ENCODE measurements at regions not wholly inside any gene's neighbourhood (a gene's known extent, or its start where the extent isn't known, plus 50 kb on each side); places are given as distances from the start of the nearest gene placed in this dataset.
"Not testable (repeated sequence)": the region's sequence is repeated elsewhere in the genome, so short reads cannot be mapped to it uniquely, and the experiment has no call there.

GRCh38 chr1:187947359-187947758 lies 1118.6 kb downstream of the PLA2G4A start:
- DNase-seq = no peak

- no peak for DNase-seq
These were observed 1119.5 kb downstream of the PLA2G4A start for GRCh38 chr1:187948170-187948794.

- DNase-seq = no peak
These were observed 1120.8 kb downstream of the PLA2G4A start for GRCh38 chr1:187949567-187949966.

- DNase-seq = no peak
These were observed 1123.1 kb downstream of the PLA2G4A start for GRCh38 chr1:187951817-187952216.

- DNase-seq = no peak
These were observed 1123.7 kb downstream of the PLA2G4A start for GRCh38 chr1:187952446-187952845.

GRCh38 chr1:187956975-187957374 lies 1128.2 kb downstream of the PLA2G4A start:
- no peak for DNase-seq

GRCh38 chr1:187958207-187958606 lies 1129.5 kb downstream of the PLA2G4A start:
- DNase-seq = no peak

- no peak for DNase-seq
These were observed 1130.3 kb downstream of the PLA2G4A start for GRCh38 chr1:187959062-187959461.

GRCh38 chr1:187960125-187960638 lies 1131.4 kb downstream of the PLA2G4A start:
- no peak for DNase-seq

GRCh38 chr1:187961895-187962294 lies 1133.1 kb downstream of the PLA2G4A start:
- DNase-seq = no peak

GRCh38 chr1:187971851-187972250 lies 1143.1 kb downstream of the PLA2G4A start:
- no peak for DNase-seq

- no peak for DNase-seq
These were observed 1148.5 kb downstream of the PLA2G4A start for GRCh38 chr1:187977298-187977697.

- no peak for DNase-seq
These were observed 1156.6 kb downstream of the PLA2G4A start for GRCh38 chr1:187985145-187985896.

GRCh38 chr1:187985897-187986654 lies 1157.3 kb downstream of the PLA2G4A start:
- DNase-seq = no peak

GRCh38 chr1:187987236-187987776 lies 1158.6 kb downstream of the PLA2G4A start:
- no peak for DNase-seq

- DNase-seq = no peak
These were observed 1163.2 kb downstream of the PLA2G4A start for GRCh38 chr1:187991944-187992343.

GRCh38 chr1:187996780-187997179 lies 1168.0 kb downstream of the PLA2G4A start:
- no peak for DNase-seq

GRCh38 chr1:187999973-188000372 lies 1171.2 kb downstream of the PLA2G4A start:
- DNase-seq = no peak

- DNase-seq = not testable (repeated sequence)
These were observed 1174.9 kb downstream of the PLA2G4A start for GRCh38 chr1:188003687-188004086.

GRCh38 chr1:188004849-188005248 lies 1176.1 kb downstream of the PLA2G4A start:
- no peak for DNase-seq

GRCh38 chr1:188006354-188006753 lies 1177.6 kb downstream of the PLA2G4A start:
- no peak for DNase-seq
